Renal cortex interstitium (tissue), 11 donors: ENCODE measurements at regions not wholly inside any gene's neighbourhood (a gene's known extent, or its start where the extent isn't known, plus 50 kb on each side); places are given as distances from the start of the nearest gene placed in this dataset.

Experiments used
- DNase-seq, 11 donors: peaks; one replicate each; pipeline ENCODE4 v3.0.0-alpha.2; 2013; ENCODE audit warnings: low read depth in 9 of 11, low spot score in 4 of 11; ENCODE audit errors: extremely low read depth in 1 of 11

DNA sequence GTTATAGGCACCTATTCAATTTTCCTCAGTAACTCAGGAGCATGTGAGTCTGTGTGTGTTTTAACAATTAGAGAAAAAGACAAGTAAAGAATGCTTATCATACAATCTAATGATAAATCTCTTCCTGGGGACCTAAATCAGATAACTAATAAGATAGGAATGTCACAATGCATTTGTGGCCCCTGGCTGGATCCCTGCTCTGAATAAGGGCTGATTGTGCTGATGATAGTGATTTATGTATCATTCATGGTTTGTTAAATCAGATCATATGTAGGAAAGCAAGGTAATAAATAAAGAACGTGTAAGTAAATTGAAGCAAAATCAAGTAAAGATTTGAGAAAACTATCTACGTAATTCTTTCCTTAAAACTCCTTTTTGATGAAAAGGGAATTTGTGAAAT is 145.9 kb downstream of the C7orf25 start:
- no peak for DNase-seq

DNA sequence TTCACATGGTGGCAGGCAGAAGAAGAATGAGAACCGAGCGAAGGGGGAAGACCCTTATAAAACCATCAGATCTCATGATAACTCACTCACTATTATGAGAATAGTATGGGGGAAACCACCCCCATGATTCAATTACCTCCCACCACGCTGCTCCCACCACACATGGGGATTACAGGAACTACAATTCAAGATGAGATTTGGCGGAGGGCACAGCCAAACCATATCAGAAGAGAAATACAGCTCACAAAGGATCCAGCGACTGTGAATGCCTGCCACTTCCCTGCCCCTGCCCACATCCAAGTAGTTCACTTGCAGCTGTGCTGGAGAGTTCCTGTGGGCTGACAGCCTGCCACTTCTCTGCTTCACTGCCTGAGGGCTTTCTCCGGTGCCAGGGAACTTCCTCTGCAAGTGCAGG is 148.7 kb downstream of the C7orf25 start:
- DNase-seq, result no peak

DNA sequence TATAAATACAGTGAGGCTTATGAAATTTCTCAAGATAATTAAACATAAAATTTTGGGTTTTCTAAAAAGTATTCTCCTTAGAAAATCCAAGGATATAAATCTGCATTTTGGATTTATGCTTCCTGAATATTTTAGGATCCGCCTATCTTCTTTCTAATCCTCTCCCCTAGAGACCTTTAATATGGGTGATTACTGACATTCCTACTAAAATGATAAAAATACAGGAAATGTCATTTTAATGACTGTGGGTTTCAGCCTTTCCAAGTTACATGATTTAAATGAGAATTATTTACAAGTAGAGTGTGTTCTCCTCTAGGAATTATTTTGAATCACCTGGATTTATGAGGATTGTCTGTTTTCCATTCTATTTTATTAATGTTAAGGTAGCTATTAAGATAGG is 150.4 kb downstream of the C7orf25 start:
- no peak for DNase-seq

DNA sequence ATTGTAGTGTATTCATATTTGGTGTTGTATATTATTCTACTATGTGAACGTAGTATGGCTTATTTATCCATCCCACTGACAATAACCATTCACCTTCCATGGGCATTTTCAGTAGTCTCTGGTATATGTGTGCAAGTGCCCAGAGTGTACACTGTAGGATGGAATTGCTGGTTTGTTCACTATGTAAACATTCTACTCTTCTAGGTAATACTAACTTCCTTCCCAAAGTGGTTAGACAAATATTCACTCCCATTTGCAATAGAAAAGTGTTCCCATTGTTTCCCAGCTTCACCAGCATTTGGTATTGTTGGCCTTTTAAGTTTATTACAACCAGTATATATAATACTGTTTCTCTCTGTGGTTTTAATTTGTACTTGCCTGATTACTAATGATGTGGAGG is 153.7 kb downstream of the C7orf25 start:
- DNase-seq, result no peak

DNA sequence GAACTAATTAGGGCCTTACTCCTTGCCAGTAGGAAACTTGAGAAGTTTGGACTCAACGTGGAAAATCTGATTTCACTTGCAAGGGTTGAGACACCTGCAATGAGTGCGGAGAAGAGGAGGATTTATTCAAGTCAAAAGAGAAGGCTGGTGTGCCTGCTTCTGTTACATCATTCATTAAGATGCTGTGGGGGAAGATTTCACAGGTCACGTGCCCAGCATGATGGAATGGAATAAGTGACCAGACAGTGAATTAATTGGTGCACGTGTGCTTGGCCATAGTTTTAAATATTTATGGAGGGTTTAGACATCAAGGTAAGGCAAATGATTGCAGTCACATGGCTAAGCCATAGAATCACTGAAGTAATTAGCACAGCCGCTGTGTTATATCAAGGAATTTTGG is 155.0 kb downstream of the C7orf25 start:
- no peak for DNase-seq

DNA sequence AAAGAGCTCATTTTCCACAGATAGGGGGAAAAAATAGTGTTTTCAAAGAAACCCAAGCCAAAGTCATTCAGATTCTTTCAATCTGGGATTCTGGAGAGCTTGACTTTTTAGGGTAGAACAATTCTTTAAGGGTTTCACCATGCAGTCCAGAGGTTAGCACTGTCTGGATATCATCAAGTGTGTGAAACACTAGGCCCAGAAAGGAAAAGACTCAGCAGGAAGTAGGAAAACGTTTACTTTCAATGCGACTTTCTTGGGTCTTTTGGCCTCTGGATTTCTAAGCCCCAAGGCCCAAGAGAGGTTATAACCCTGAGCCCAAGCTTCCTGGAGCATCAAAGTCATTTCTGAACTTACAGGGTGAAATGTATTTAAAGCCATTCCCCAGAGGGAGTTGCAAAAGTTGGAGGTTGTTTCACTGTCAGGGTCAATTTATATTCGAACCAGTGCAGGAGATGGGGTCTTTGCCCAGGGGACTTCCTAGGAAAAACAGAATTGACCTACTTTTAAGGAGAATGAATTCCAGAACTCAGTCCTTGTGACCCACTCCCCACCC is 158.0 kb downstream of the C7orf25 start:
- DNase-seq, result peak in 6 of 11 donors; percentile 3 to 24 (median 14)

DNA sequence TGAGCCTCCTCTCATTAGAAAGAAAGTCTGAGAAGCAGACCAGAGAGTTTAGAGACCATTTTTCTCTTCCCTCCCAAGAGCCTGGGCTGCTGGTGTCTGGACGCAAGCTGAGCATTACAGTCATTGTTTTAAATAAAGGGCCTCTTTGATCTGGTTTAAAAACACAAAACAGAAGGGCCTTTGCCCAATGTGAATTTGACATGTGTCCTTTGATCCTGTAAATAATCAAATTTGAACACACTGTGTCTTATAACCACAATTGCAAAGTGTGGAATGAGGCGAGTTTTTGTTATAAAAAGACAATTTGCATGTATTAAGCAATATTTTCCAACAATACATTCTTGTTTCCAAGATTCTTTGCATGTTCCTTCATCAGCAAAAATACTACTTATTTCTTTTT is 158.5 kb downstream of the C7orf25 start:
- no peak for DNase-seq

DNA sequence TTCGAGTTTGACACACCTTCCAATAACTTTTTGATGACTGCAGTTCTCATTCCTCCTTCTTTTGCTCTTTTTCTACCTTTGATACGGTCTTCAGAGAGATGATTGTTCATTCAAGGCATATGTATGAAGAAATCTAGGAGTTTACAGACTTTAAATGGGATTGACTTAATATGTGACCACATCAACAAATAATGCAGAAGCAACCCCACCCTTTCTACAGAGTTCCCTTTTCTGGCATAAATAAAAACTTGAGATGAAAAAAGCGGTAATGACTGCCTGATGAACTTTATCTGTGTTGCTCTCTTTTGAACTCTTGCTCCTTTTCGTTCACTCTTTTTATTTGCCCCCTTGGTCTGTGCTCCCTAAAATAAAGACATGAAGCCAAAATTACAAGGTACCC is 161.7 kb downstream of the C7orf25 start:
- DNase-seq, result no peak

DNA sequence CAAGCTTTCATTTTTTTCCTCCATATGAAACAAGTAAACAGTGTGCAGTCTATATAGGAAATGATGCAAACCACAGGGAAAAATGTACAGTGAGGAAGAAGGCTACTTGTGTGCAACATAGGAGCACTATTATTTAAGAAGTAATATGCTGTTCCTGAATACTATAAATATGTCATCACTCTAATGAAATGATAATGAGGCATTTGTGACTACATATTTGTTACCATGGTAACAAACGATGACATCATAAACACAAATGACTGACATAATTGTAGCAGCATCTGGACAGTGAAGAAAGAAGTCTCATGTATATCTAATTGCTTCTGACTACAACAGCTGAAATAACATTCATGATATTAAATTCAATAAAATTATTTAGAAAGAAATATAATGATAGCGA is 164.8 kb downstream of the C7orf25 start:
- no peak for DNase-seq

DNA sequence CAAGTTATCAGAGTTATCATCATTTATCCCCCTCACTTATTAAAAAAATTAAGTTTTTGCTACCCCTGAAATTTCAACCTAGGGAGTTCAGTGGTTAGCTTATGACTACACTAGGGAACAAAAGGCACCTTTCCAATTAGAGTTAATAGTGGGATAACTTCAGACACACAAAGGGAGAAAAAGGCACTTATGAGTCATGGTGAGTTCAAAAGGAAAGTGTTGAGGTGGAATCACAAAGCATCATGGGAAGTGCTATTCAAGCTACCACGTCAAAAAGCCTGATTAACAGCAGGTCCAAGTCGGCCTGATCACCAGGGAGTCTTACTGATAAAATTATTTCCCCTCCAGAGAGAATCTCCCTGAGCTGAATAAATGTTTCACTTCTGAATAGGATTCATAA is 165.7 kb downstream of the C7orf25 start:
- DNase-seq, result no peak

DNA sequence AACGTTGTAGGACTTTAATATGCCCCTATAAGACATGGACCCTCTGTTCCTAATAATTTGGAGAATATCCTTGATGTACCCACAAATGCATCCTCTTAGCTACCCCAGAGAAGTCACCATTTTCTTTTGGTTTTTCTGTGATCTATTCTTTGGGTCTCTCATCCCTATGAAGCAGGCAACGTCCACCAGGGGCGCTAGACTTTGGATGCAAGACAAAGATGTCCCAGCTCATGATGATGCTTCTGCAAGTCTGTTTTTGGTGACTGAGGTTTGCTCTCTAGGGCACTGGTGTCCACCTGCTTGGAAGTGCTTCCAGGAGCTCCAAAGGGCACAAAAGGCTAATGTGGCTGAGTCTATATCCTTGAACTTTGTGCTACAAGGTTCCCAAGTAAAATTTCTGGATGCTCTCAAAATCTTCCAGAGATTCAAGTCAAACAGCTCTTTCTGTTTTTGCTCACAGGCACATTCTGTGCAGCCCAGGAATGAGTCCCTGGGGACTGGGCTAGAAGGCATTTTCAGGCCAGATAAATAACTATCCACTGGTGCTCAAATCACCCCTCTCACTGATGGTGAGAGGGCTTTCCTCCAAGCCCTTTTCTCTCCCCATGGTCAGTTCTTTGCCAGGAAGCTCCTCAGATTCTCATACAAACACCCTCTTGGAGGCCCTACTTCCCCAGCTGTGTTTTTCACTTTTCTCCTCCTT is 166.4 kb downstream of the C7orf25 start:
- no peak for DNase-seq

DNA sequence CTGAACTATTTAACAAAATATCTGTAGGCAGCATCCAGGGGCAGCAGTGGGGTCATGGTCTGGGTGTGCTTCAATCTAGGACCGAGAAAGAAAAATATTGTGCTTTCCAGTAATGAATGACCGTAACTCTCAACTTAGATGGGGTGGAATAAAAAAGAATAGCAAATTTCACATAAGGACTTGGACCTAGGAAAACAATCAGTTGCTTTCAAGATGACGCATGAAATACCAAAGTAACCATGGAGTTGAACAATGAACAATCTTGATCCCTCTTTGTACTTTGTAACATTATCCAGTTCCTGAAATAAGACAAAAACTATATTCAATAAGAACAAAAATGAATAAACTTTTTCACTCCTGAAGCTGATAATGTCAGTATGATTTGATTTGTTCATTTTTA is 167.1 kb downstream of the C7orf25 start:
- no peak for DNase-seq

DNA sequence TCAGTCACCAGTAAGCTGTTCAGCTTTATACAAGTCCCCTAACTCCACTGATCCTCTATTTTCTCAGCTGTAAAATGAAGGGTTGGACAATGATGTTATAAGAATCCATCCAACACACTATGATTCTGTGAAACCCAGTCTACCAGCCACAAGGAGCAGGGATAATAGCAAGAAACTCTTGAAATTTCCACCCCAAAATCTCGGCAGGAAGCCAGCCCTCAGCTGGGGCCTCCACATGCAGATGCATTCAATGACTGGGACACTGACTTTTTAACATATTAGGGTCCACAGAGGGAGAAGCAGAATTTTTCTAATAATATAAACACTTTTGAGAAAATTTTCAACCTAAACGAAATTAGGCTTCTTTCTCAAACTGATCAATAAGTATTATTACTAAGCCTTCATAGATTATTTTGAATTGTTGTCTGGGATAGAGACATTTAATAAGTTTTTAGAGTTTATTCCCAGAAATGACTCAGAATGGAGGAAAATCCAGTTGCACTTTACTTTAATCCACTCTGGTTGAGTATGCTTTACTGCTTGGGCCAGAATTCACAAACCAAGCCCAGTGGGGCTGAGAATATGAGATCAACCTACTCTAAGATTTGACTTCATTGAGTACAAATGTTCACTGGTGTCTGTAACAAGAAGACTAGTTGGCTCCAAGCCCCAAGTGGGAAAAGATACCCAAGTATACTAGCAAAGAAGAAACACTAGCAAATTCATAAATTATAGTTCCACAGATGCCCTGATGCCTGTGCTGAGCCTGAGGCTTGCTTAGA is 168.6 kb downstream of the C7orf25 start:
- DNase-seq, result no peak

DNA sequence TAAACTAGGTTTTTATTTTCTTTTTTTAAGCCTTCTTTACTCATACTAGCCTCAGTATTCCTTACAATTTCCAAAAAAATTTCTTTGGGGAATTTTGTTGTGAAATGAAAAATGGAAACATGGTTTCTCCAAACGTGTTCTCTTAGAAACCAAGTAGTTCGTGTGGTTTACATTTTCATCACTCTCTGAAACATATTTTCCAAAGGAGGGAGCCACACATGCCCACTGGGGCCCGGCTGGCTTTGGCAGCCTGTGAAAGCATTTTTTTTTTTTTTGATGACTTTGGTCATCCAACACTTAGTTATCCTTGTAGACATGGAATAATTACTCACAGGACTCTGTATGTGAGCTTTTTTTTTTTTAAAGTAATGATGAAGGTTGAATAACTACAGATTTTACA is 169.6 kb downstream of the C7orf25 start:
- DNase-seq, result no peak

DNA sequence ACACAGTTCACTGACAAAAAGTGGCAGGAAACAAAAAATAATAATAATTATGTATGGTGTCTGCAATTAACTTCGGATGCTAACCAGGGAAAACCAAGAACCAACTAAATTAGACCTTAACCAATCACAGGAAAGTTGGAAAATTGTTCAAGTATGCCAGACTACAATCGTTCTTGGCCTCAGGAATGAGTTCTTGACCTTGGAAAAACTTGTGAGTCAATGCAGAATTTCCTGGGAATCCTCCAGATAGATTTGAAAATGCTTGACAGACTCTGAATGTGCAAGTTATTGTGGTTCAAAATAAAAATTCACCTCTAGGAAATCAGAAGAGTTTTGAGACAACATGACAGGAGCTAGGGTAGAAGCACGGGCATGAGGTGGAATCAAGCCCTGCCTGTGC is 171.5 kb downstream of the C7orf25 start:
- DNase-seq, result no peak

DNA sequence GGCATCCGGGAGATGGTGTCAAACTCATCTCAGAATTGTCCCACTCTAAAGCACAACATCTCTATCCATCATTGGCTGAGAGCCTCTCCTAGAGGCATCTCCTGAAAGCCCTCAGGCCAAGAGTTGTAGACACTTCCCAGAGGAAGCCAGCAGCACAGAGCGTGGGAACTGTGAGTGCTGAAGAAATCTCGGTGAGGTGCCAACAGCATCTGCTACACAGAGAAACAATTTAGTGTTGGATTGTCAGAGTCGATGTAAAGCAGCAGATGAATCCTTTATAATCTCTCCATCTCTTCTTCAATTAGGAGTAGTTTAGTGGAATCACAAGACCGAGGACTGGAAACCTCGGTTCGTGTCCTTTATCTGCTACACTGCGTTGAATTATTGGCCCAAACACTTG is 172.2 kb downstream of the C7orf25 start:
- no peak for DNase-seq

DNA sequence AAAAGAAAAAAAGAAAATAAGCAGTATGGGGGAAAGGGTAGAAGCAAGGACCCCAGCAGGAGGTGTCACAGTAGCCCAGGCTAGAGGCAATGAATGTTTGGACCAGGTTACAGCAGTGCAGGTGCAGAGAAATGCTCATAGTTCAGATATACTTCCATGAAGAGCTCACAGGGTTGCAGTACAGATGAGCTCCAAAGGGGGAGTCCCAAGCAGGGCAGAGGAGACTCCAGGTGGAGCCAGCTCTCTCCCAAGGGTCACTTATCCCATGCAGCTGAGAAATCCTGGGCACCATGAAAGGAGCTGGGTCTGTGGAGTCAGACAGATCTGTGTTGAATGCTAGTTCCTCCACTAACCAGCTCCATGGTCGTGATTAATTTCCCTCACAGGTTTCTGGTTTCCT is 174.9 kb downstream of the C7orf25 start:
- DNase-seq, result no peak

DNA sequence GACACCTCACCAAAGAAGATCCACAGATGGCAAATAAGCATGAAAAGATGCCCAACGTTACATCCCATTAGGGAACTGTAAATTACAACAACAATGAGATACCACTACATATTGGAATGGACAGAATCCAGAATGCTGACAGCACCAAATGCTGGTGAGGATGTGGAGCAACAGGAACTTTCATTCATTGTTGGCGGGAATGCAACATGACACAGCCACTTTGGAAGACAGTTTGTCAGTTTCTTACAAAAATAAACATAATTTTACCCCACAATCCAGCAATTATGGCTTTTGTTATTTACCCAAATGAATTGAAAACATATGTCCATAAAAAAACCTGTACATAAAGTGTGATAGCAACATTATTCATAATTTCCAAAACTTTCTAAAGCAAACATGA is 176.8 kb downstream of the C7orf25 start:
- DNase-seq, result no peak

DNA sequence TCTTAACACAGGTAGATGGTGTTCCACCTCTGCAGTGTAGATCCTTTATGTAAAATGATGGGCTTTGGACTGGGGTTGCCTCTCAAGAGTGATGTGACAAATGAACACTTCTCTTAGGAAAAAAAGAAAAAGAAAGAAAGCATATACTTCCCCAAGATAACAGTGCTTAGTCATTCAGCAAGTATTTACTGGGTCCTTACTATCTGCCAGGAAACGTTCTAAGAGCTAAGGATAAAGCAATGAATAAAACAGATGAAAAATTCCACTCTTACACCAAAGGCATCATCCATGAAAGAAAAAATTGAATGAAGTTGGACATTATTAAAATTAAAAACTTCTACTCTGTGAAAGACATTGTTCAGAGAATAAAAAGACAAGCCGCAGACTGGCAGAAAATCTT is 177.3 kb downstream of the C7orf25 start:
- DNase-seq, result no peak

DNA sequence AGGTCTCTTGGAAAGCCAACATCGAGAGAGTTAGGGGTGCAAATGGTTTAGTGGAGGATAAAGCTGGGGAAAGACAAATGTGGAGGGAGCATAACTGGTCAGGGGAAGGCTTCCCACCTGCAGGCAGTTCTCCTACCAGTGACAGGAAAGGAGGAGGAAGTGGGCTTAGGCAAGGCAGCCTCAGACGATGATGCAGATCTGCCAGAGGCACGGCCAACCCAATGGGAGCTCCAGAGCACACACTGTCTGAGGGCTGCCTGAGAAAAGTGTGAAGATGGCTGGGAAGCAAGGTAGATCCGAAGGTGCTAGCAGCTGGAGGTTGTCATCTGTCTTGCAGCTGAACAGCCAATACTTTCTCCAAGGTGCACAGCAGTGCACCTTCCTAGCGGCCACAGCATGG is 178.8 kb downstream of the C7orf25 start:
- no peak for DNase-seq

DNA sequence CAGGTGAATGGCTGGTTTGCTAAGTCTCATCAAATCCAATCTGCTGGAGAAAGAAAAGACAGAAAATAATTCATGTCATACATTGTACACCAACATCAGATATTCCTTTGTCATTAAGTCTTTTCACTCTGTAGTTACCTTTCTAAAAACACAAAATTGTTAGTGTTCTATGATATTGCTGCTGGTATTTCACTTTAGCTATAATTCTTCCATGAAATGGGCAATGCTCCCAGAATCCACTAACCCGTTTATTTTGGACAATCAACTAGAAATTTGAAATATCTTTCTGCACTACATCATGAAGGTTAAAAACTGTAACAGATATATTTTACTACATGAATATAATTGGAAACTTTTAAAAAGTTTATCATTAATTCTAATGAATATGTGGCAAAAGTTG is 181.3 kb downstream of the C7orf25 start:
- DNase-seq, result no peak
